GM23248 (cell line): ENCODE measurements at regions not wholly inside any gene's neighbourhood (a gene's known extent, or its start where the extent isn't known, plus 50 kb on each side); places are given as distances from the start of the nearest gene placed in this dataset.

Source experiments
- DNase-seq: peaks from one replicate; pipeline ENCODE4 v3.0.0-alpha.2; 2015
- H2AFZ ChIP-seq: fragments of 200-600 bp; sonication (generic); 2 replicates; pipeline ENCODE4 v1.6.1; 2016; ENCODE audit warnings: antibody characterized with exemption
- H3F3A ChIP-seq: fragments of 200-600 bp; sonication (generic); 2 replicates; pipeline ENCODE4 v1.6.1; 2016; ENCODE audit warnings: mild to moderate bottlenecking, antibody characterized with exemption, mixed run types; ENCODE audit not compliant: insufficient read depth
- H3K27ac ChIP-seq: fragments of 200-600 bp; sonication (generic); 2 replicates; pipeline ENCODE4 v1.5.1; 2016; ENCODE audit warnings: mild to moderate bottlenecking
- H3K27me3 ChIP-seq: fragments of 200-600 bp; sonication (generic); replicated peaks from 2 replicates; pipeline ENCODE4 v1.6.1; 2016; ENCODE audit warnings: mild to moderate bottlenecking; ENCODE audit not compliant: insufficient read depth
- H3K36me3 ChIP-seq: fragments of 200-600 bp; sonication (generic); 2 replicates; pipeline ENCODE4 v1.6.1; 2016; ENCODE audit warnings: low read depth, mild to moderate bottlenecking
- H3K4me1 ChIP-seq: fragments of 200-600 bp; sonication (generic); 2 replicates; pipeline ENCODE4 v1.6.1; 2016; ENCODE audit warnings: mild to moderate bottlenecking; ENCODE audit not compliant: insufficient read depth
- H3K4me2 ChIP-seq: fragments of 200-600 bp; sonication (generic); one replicate; pipeline ENCODE4 v1.6.1; 2016; ENCODE audit warnings: mild to moderate bottlenecking; ENCODE audit not compliant: unreplicated experiment
- H3K4me3 ChIP-seq: fragments of 200-600 bp; sonication (generic); 2 replicates; pipeline ENCODE4 v1.5.1; 2016; ENCODE audit warnings: mild to moderate bottlenecking
- H3K79me2 ChIP-seq: fragments of 200-600 bp; sonication (generic); 2 replicates; pipeline ENCODE4 v1.6.1; 2016; ENCODE audit warnings: mild to moderate bottlenecking; ENCODE audit not compliant: insufficient read depth
- H3K9ac ChIP-seq: fragments of 200-600 bp; sonication (generic); 2 replicates; pipeline ENCODE4 v1.6.1; 2016; ENCODE audit warnings: mild to moderate bottlenecking
- H3K9me2 ChIP-seq: fragments of 200-600 bp; sonication (generic); 2 replicates; pipeline ENCODE4 v1.6.1; 2016; ENCODE audit warnings: mixed run types, mild to moderate bottlenecking, moderate library complexity; ENCODE audit not compliant: insufficient read depth
- H3K9me3 ChIP-seq: fragments of 200-600 bp; sonication (generic); one replicate; pipeline ENCODE4 v1.6.1; 2017; ENCODE audit warnings: low read depth
- H4K20me1 ChIP-seq: fragments of 200-600 bp; sonication (generic); 2 replicates; pipeline ENCODE4 v1.6.0; 2016; ENCODE audit not compliant: insufficient read depth
- EZH2 ChIP-seq: fragments of 200-600 bp; sonication (generic); IDR thresholded peaks from 2 replicates; pipeline ENCODE4 v1.6.1; 2018; ENCODE audit warnings: antibody characterized with exemption, mild to moderate bottlenecking; ENCODE audit not compliant: insufficient read depth, poor library complexity, severe bottlenecking
- EZH2phosphoT487 ChIP-seq: fragments of 200-600 bp; sonication (generic); IDR thresholded peaks from 2 replicates; pipeline ENCODE4 v1.6.1; 2018; ENCODE audit warnings: antibody characterized with exemption, moderate library complexity, mild to moderate bottlenecking, low read depth; ENCODE audit not compliant: insufficient read depth
- WGBS, 2 experiments: methylation state at CpG; one replicate each; pipeline ENCODE4 v1.1.6; 2015 to 2017; ENCODE audit warnings: low lambda C conversion rate in 2 of 2, low coverage in 1 of 2; ENCODE audit errors: missing lambda C conversion rate in 2 of 2; 5-methylcytosine and 5-hydroxymethylcytosine counted together
- in situ Hi-C: fragments of 300-500 bp; cut with MboI; formaldehyde crosslinking; loops from 2 replicates; pipeline ENCODE4 v1.15.0; 2020

DNA sequence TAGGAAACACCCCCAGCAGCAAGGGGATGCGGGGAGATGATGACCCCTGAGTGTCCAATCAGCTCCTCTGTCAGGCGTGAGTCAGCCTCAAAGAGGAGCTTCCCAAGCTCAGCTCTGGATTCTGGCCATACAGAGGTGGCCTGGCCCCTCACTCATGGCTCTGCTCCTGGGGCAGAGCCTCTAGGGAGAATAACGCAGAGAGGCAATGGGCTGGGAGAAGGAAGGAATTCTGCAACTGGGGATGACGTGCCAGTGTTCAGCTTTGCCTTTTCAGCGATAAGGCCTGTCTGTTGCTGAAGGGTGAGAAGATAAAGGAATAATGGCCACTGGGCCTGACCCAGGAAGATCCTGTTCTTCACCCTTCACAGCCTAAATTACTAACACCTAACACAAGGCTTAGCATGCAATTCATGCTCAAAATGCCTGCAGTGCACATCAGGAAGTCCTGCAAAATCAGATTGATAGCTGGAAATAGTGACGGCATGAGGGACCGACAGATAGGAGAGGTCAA, 92.2 kb downstream of the TBX19 start:
- Histone ChIP-seq H3K9ac (no peak overlapping the region), H3K4me3 (no peak overlapping the region), H3K4me1 (no peaks in the 10 kb centered on the region), H3K9me2 (no peaks in the 10 kb centered on the region), H3K4me2 (no peak overlapping the region), H3K27me3 (no peaks in the 10 kb centered on the region), H3K79me2 (no peaks in the 10 kb centered on the region), H3K27ac (no peak overlapping the region), H3K36me3 (no peaks in the 10 kb centered on the region), H4K20me1 (no peaks in the 10 kb centered on the region), H3K9me3 (no peaks in the 10 kb centered on the region), H2AFZ (no peak overlapping the region), H3F3A (no peaks in the 10 kb centered on the region)
- in situ Hi-C loops: no loop called here
- WGBS, 2 experiments: 85 to 89% methylated on average over 7 of the region's 7 CpGs
- DNase-seq: no peak
- no peak for TF ChIP-seq EZH2phosphoT487
- TF ChIP-seq EZH2: no peak

DNA sequence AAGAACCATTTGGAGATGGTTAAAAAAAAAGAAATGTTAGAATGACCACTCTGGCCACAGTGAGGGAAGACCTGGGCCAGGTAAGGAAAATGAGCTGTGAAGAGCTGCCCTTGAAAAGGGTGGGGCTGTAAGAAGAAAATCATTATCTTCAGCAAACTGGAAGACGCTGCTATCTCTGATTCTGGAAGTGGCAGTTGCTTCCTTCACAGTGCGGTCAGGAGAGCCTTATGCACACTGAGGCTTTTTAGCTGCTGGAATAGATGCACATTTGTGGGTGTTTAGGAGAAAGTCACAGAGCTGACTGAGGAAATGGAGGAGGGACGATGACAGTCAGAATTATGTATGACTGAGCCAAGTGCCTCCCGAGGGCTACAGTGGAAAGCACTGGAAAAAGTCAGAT, 91.6 kb downstream of the TBX19 start:
- no peak overlapping the region for H2AFZ ChIP-seq
- no peaks in the 10 kb centered on the region for H3K79me2 ChIP-seq
- TF ChIP-seq EZH2 (no peak), EZH2phosphoT487 (no peak)
- H3K9ac ChIP-seq: no peak overlapping the region
- WGBS, 2 experiments: 83 to 85% methylated on average over 4 of the region's 4 CpGs
- H3K27ac ChIP-seq: no peak overlapping the region
- H3K36me3 ChIP-seq: no peaks in the 10 kb centered on the region
- no peaks in the 10 kb centered on the region for H3K9me3 ChIP-seq
- H3K4me2 ChIP-seq: no peak overlapping the region
- no peaks in the 10 kb centered on the region for H3K4me1 ChIP-seq
- H3K27me3 ChIP-seq: no peaks in the 10 kb centered on the region
- DNase-seq: no peak
- in situ Hi-C loops: no loop called here
- H3K4me3 ChIP-seq: no peak overlapping the region
- no peaks in the 10 kb centered on the region for H4K20me1 ChIP-seq
- H3K9me2 ChIP-seq: no peaks in the 10 kb centered on the region
- no peaks in the 10 kb centered on the region for H3F3A ChIP-seq

DNA sequence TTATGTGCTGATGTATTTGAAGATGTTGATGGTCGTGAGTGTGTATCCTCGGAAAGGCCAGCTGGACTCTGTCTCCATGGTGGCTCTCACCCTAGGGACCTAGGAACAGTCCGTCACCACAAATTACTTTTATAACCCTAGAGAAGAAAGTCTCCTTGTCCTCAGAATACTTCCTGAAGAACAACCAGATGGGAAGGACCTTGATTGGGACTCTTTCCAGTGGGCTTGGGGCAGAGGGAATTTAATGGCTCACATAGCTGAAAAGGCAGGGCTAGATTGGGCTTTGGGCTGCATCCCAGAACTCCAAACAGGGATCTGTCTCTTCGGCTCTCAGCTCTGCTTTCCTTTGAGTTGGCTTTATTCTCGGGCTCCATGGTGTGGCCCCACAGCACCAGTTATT, 90.8 kb downstream of the TBX19 start:
- Histone ChIP-seq H3K27me3 (no peaks in the 10 kb centered on the region), H3K9ac (no peak overlapping the region), H3K4me1 (no peaks in the 10 kb centered on the region), H3K79me2 (no peaks in the 10 kb centered on the region), H3K36me3 (no peaks in the 10 kb centered on the region), H3K4me3 (no peak overlapping the region), H2AFZ (no peak overlapping the region), H3F3A (no peaks in the 10 kb centered on the region), H4K20me1 (no peaks in the 10 kb centered on the region), H3K9me2 (no peaks in the 10 kb centered on the region), H3K9me3 (no peaks in the 10 kb centered on the region), H3K4me2 (no peak overlapping the region), H3K27ac (no peak overlapping the region)
- DNase-seq: no peak
- 56 to 59% methylated on average over 5 of the region's 5 CpGs for WGBS, 2 experiments
- in situ Hi-C loops: no loop called here
- TF ChIP-seq EZH2 (no peak), EZH2phosphoT487 (no peak)

DNA sequence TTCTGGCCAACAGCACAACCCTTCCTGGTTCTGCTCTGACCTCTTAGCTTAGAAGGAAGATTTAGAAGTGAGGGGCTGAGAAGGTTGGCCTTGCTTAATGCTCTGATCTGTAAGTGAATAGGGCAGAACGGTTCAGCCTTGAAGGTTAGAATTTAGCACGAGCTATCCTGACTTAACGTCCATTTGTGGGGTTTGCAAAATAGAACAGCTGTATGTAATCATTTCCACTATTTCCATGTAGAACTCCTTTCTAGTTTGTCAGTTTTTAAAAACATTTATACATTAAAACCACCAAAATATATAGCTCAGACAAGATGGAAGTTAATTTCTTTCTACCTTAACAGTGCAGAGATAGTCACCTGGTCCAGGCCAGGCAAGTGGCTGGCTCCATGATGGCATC, 89.9 kb downstream of the TBX19 start:
- no peaks in the 10 kb centered on the region for H4K20me1 ChIP-seq
- no peak overlapping the region for H3K9ac ChIP-seq
- H2AFZ ChIP-seq: no peak overlapping the region
- DNase-seq: no peak
- in situ Hi-C loops: no loop called here
- no peak overlapping the region for H3K4me2 ChIP-seq
- H3K4me3 ChIP-seq: no peak overlapping the region
- no peak overlapping the region for H3K27ac ChIP-seq
- H3K27me3 ChIP-seq: no peaks in the 10 kb centered on the region
- H3K4me1 ChIP-seq: no peaks in the 10 kb centered on the region
- H3K36me3 ChIP-seq: no peaks in the 10 kb centered on the region
- 70 to 77% methylated on average over 3 of the region's 3 CpGs for WGBS, 2 experiments
- no peak for TF ChIP-seq EZH2phosphoT487
- TF ChIP-seq EZH2: no peak
- no peaks in the 10 kb centered on the region for H3K9me3 ChIP-seq
- H3K79me2 ChIP-seq: no peaks in the 10 kb centered on the region
- H3K9me2 ChIP-seq: no peaks in the 10 kb centered on the region
- no peaks in the 10 kb centered on the region for H3F3A ChIP-seq

DNA sequence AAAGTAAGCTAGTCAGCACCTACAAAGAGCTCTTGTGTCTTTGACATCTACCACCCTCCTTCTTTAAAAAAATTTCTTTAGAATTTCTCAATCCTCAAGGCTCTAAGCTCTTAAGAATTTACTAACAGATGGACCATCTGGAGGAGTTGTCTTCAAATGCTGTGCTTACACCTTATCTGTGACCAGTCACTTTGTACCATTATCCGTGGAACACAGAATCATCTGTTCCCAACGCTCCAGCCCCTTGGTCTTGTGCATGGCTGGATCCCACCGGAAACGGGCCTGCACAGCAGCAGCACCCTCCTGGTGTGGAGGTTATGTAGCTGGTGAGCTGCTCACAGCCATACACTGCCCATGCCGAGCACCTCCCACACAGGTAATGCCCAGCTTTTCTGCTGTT, 89.0 kb downstream of the TBX19 start:
- Histone ChIP-seq H3K79me2 (no peaks in the 10 kb centered on the region), H3K9me3 (no peaks in the 10 kb centered on the region), H3K4me1 (no peaks in the 10 kb centered on the region), H3K9me2 (no peaks in the 10 kb centered on the region), H3F3A (no peaks in the 10 kb centered on the region), H3K4me3 (no peak overlapping the region), H3K4me2 (no peak overlapping the region), H2AFZ (no peak overlapping the region), H4K20me1 (no peaks in the 10 kb centered on the region), H3K27ac (no peak overlapping the region), H3K9ac (no peak overlapping the region), H3K27me3 (peaks cover 1% of the 10 kb centered on the region; the same call in 1 of the 2 replicates), H3K36me3 (no peaks in the 10 kb centered on the region)
- in situ Hi-C loops: no loop called here
- WGBS, 2 experiments: 77 to 89% methylated on average over 5 of the region's 5 CpGs
- TF ChIP-seq EZH2phosphoT487 (no peak), EZH2 (no peak)
- DNase-seq: no peak
